ENCODE measurements at regions not wholly inside any gene's neighbourhood (a gene's known extent, or its start where the extent isn't known, plus 50 kb on each side); places are given as distances from the start of the nearest gene placed in this dataset.

- TF ChIP-seq POLR2A (IDR thresholded peaks at IDR 0.05): no peak
- TF ChIP-seq POLR2AphosphoS5 (IDR thresholded peaks at IDR 0.05; ENCODE audit: insufficient read depth in 1 of 2, low read depth in 1 of 2): no peak
- TF ChIP-seq CTCF (IDR thresholded peaks at IDR 0.05): no peak
- H3K9me3 ChIP-seq: no peaks in the 10 kb centered on the region
- H3K36me3 ChIP-seq: no peaks in the 10 kb centered on the region
- peak overlapping the region in 1 of 2 donors; percentile 8 for H3K4me3 ChIP-seq
- peaks cover 13% of the 10 kb centered on the region for H3K4me1 ChIP-seq
- DNase-seq (ENCODE audit: extremely low spot score in 2 of 2): no peak
- intact Hi-C loops (cut with DNase I): no loop called here
- no peak overlapping the region for H3K27ac ChIP-seq
- no peaks in the 10 kb centered on the region for H3K27me3 ChIP-seq
These were observed 147.9 kb upstream of the CBLN2 start for GRCh38 chr18:72692086-72692485.

GRCh38 chr18:72687736-72688135 is 143.6 kb upstream of the CBLN2 start:
- H3K36me3 ChIP-seq: no peaks in the 10 kb centered on the region
- TF ChIP-seq POLR2A (IDR thresholded peaks at IDR 0.05) (no peak), CTCF (IDR thresholded peaks at IDR 0.05) (no peak), POLR2AphosphoS5 (IDR thresholded peaks at IDR 0.05; ENCODE audit: insufficient read depth in 1 of 2, low read depth in 1 of 2) (no peak)

GRCh38 chr18:72675394-72675793 is 131.3 kb upstream of the CBLN2 start:
- Histone ChIP-seq H3K27me3 (no peaks in the 10 kb centered on the region), H3K27ac (no peak overlapping the region), H3K36me3 (no peaks in the 10 kb centered on the region), H3K9me3 (no peaks in the 10 kb centered on the region), H3K4me3 (no peak overlapping the region), H3K4me1 (no peaks in the 10 kb centered on the region)
- no peak for DNase-seq (ENCODE audit: extremely low spot score in 2 of 2)
- intact Hi-C loops (cut with DNase I): no loop called here
- TF ChIP-seq POLR2A (IDR thresholded peaks at IDR 0.05): no peak
- no peak for TF ChIP-seq POLR2AphosphoS5 (IDR thresholded peaks at IDR 0.05; ENCODE audit: insufficient read depth in 1 of 2, low read depth in 1 of 2)
- no peak for TF ChIP-seq CTCF (IDR thresholded peaks at IDR 0.05)

More at GRCh38 chr18:72687736-72688135, 143.6 kb upstream of the CBLN2 start:
- DNase-seq (ENCODE audit: extremely low spot score in 2 of 2): no peak
- H3K27ac ChIP-seq: no peak overlapping the region
- no peak overlapping the region for H3K4me3 ChIP-seq
- intact Hi-C loops (cut with DNase I): no loop called here
- peaks cover 11% of the 10 kb centered on the region for H3K4me1 ChIP-seq
- H3K27me3 ChIP-seq: no peaks in the 10 kb centered on the region
- no peaks in the 10 kb centered on the region for H3K9me3 ChIP-seq

GRCh38 chr18:72674710-72675109 is 130.6 kb upstream of the CBLN2 start:
- Histone ChIP-seq H3K4me3 (no peak overlapping the region), H3K27ac (no peak overlapping the region), H3K9me3 (no peaks in the 10 kb centered on the region), H3K27me3 (no peaks in the 10 kb centered on the region), H3K4me1 (no peaks in the 10 kb centered on the region), H3K36me3 (no peaks in the 10 kb centered on the region)
- TF ChIP-seq POLR2AphosphoS5 (IDR thresholded peaks at IDR 0.05; ENCODE audit: insufficient read depth in 1 of 2, low read depth in 1 of 2): no peak
- TF ChIP-seq CTCF (IDR thresholded peaks at IDR 0.05): no peak
- no peak for TF ChIP-seq POLR2A (IDR thresholded peaks at IDR 0.05)
- DNase-seq (ENCODE audit: extremely low spot score in 2 of 2): no peak
- intact Hi-C loops (cut with DNase I): no loop called here

GRCh38 chr18:72673242-72673641 is 129.1 kb upstream of the CBLN2 start:
- H3K27me3 ChIP-seq: no peaks in the 10 kb centered on the region
- H3K36me3 ChIP-seq: no peaks in the 10 kb centered on the region
- no peaks in the 10 kb centered on the region for H3K9me3 ChIP-seq
- no peaks in the 10 kb centered on the region for H3K4me1 ChIP-seq
- intact Hi-C loops (cut with DNase I): no loop called here
- no peak for TF ChIP-seq POLR2A (IDR thresholded peaks at IDR 0.05)
- TF ChIP-seq CTCF (IDR thresholded peaks at IDR 0.05): no peak
- no peak for TF ChIP-seq POLR2AphosphoS5 (IDR thresholded peaks at IDR 0.05; ENCODE audit: insufficient read depth in 1 of 2, low read depth in 1 of 2)
- no peak overlapping the region for H3K27ac ChIP-seq
- DNase-seq (ENCODE audit: extremely low spot score in 2 of 2): no peak
- no peak overlapping the region for H3K4me3 ChIP-seq
